Prostate gland (tissue), 2 donors: ENCODE measurements at regions not wholly inside any gene's neighbourhood (a gene's known extent, or its start where the extent isn't known, plus 50 kb on each side); places are given as distances from the start of the nearest gene placed in this dataset.

ENCODE experiments used
- POLR2A ChIP-seq: fragments of 450-650 bp; IDR thresholded peaks from one replicate; pipeline ENCODE4 v1.6.1; 2016; ENCODE audit warnings: antibody characterized with exemption, mild to moderate bottlenecking
- TF ChIP-seq, protein P1 (sequence below), 4 experiments: fragments of 200-600 bp in 2 of 4; fragments of 450-650 bp in 2 of 4; sonication (generic) in 2 of 4; IDR thresholded peaks; 1 replicate in 3 of 4; 2 replicates in 1 of 4; pipeline ENCODE4 v1.5.1; 2016 to 2019; ENCODE audit warnings: antibody characterized with exemption in 4 of 4, mild to moderate bottlenecking in 2 of 4, moderate library complexity in 2 of 4

DNA sequence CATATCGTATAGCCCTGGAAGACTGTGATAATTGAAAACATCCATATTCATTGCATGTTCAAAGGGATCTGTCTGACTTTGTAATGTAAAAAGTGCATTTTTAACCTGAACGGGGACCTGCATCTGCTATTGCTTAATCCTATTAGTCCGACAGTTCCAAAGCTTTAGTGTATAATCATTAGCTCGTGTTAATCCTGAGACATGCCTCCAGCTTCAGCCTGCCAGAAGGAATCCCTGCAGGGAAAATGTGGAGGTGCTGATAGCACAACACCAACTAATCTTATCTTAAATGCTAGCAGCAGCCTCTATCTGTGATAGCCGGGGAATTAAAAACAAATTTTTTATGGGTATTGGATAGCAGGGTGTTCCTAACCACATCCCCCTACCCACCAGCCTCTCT lies 495.2 kb downstream of the TLE4 start:
- TF ChIP-seq, protein P1, sequence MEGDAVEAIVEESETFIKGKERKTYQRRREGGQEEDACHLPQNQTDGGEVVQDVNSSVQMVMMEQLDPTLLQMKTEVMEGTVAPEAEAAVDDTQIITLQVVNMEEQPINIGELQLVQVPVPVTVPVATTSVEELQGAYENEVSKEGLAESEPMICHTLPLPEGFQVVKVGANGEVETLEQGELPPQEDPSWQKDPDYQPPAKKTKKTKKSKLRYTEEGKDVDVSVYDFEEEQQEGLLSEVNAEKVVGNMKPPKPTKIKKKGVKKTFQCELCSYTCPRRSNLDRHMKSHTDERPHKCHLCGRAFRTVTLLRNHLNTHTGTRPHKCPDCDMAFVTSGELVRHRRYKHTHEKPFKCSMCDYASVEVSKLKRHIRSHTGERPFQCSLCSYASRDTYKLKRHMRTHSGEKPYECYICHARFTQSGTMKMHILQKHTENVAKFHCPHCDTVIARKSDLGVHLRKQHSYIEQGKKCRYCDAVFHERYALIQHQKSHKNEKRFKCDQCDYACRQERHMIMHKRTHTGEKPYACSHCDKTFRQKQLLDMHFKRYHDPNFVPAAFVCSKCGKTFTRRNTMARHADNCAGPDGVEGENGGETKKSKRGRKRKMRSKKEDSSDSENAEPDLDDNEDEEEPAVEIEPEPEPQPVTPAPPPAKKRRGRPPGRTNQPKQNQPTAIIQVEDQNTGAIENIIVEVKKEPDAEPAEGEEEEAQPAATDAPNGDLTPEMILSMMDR (IDR thresholded peaks at IDR 0.05), result no peak
- no peak for TF ChIP-seq POLR2A
